HG02610 (cell line): ENCODE measurements at regions not wholly inside any gene's neighbourhood (a gene's known extent, or its start where the extent isn't known, plus 50 kb on each side); places are given as distances from the start of the nearest gene placed in this dataset.

ENCODE experiments used
- ATAC-seq: cut with Tn5 transposase; IDR thresholded peaks from one replicate; pipeline ENCODE4 v1.9.1; 2021; ENCODE audit warnings: mild to moderate bottlenecking, moderate library complexity; ENCODE audit not compliant: unreplicated experiment

- ATAC-seq: no peak
Observed at GRCh38 chr4:36921476-36922216, 322.9 kb upstream of the NWD2 start.

DNA sequence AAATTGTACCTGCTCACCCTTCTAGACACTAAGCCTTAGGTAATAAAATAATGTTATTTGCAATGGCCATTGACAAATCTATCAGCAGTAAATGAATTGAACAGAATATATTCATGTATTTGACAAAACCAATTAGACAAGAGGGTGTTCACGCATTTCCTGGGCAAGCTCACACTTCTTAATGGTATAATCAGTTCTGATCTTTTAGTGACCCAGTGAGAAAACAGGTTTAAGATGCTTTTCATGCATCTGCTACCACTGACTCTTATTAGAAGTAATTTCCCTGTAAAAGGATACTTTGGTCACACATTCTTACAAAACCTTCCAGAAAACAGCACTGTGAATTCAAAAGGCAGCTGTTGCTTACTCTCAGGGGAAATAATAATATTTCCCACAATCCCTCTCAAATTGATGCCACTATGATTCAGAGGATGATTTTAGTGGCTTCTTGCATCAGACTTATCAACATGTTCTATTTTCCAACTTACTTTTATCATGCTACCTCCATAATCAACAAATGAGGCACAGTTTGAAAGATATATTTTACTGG, 313.9 kb upstream of the NWD2 start:
- ATAC-seq: no peak

DNA sequence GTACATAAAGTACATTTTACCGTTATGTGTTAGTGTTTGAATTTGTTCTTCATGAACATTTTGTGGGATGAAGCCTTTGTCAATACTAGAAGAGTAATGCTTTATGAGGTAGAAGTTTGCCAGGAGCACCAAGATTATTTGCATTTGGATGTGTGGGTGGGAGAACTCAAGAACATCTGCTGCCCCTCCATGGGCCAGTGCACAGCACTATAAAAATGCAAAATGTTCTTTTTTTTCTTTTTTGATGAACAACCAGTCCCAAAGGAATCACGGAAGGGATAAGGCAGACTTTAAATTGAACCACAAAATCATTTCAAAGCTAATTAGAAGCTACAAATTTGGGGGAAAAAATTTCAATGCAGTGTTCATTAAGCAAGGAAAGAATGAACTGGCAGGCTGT, 300.3 kb upstream of the NWD2 start:
- ATAC-seq: no peak

DNA sequence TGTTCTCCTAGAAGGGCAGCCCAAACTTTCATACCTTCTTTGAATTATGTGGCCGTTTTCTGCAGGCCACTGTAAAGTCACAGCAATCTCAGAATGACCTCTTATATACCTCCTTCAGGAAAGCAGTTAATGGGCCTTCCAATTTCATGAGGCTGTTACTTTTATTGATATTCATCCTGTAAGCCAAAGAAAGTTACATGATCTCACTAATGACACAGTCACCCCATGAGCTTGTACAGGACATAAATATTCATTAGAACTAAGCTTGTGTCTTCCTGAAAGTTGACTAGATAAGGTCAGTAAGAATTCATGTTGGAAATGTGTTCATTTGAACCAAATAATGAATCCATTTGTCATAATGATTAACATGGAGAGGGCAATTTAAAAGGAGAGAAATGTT, 283.1 kb upstream of the NWD2 start:
- ATAC-seq: no peak

DNA sequence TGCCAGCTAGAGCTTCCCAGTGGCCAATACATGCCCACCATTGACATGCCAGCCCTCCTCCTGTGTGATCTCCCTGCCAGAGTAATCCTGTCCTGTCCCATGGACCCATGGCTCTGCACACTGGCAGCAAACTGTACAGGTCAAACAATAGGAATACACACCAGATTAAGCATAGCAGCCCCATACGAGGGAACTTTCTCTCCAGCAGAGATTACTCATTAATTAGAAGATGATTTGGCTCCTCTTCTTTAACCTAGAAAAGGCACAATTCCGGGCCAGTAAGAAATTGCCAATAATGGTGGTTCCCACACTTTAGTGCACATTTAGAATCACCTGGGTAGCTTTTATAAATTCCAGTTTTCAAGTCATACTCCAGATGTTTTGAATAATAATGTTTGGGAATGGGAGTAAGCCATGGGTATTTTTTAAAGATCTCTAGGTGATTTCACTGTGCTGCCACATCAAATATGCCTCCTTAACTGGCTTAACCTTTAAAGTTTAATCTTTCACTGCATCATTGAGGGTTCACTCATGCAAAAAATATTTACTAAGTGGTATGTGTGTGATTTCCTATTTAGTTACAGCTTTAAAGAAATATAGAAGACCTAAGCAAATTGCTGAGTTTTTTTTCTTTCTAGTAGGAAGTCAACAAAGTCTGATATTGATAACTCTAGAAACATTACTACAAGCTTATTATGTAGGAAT, 277.6 kb upstream of the NWD2 start:
- no peak for ATAC-seq

DNA sequence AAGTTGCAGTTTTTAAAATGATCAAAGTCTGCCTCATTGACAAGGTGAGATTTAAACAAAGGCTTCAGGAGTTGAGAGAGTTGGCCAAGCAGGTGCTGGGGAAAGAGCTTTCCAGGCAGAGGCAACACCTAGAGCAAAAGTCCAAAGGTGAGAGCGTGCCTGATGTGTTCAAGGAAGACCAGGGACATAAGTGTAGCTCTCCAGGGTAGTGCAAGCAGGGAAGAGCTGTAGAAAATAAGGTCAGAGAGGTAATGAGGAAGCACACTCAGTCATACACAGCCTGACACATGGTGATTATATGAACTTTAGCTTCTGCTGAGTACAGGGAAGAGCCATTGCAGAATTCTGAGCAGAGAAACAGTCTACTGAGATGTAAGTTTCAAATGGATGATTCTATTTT, 265.0 kb upstream of the NWD2 start:
- ATAC-seq: no peak

GRCh38 chr4:36990128-36990872, 254.2 kb upstream of the NWD2 start:
- peak; percentile 95 for ATAC-seq

DNA sequence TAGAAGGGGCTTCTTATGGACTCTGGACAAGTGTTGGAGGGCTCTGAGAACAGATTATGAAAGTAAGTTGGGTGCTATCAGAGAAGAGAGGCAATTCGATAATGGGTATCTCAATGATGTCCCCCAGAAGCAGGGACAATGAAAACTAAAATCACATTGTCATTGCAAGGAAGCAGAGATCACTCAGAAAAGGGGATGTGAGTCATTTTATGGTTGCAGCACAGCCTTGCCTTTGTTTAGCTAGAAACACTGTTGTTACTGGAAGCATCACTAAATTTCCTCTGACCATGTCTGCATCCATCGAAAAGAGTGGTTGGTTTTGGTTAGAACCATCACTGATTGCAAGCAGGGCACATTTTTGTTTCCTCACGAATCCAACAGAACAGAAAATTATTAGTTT, 246.8 kb upstream of the NWD2 start:
- peak; percentile 51 for ATAC-seq

DNA sequence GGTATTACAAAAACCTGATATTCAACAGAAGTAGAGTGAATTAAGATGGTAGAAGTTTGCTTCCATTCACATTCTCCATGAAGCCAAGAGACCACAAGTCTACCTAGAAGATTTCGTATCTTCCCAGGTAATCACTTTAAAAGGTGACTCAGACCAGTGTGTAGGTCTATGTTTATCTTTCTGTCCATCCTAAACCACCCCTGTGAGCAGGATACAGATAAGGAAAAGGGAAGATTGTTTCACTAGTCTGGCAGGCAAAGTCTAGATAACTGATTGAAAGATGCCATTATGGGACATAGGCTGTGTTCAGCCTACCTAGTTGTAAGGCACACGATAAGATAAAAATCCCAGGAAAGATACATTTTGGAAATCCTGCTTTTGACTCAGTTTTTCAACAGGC, 244.3 kb upstream of the NWD2 start:
- ATAC-seq: no peak

GRCh38 chr4:37001688-37002436, 242.7 kb upstream of the NWD2 start:
- ATAC-seq: no peak

DNA sequence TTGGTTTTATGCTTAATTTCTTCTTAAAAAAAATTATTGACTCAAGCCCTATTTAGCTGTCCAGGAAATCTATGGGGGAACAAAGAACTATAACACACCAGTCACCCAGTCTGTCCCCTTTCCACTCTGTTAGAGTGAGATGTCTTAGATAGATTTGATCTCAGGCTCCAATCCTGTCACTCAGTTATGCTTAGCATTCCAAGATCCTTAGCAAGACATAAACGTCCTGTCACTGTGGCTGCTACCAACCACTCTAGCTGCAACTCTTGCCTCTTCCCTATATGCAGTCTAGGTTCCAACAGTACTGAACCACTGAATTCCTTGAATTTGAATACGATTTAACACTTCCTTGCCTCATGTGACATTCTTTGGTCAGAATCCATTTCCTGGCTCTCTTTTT, 241.9 kb upstream of the NWD2 start:
- no peak for ATAC-seq

DNA sequence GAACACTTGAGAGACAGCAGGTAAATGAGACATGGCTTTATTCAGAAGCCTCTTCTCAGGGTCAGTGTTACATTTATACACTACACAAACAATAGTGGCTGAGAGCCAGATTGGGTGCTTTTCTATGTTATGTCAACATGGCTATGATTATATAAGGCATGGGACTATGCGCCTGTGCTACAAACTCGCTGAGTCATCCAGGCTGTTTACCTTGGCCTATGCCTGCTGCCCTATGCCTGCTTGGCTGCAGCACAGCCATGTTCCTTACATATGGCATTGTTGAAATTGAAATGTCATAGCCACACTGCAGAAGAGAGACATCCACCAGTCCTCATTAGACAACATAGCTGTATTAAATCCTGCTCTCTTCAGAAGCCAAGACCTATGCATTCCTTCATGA, 236.3 kb upstream of the NWD2 start:
- no peak for ATAC-seq

- no peak for ATAC-seq
Observed at GRCh38 chr4:37014584-37014983, 230.0 kb upstream of the NWD2 start.

DNA sequence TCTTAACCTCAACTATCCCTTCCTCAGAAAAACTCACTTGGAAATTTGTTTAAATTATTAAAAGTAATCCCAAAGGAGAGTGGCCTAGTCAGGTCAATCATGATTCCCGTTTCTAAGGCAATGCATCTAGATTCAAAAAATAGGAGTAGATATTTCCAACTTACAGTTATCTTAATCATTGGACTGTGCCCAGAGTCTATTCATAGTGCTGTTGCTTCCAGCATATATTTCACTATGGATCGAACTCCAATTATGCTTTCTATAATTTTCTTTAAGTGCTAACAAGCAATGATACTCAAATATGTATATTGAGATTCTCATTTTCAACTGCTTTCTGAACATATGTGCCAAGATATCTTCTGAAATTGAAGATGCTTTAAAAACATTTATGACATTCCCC, 229.2 kb upstream of the NWD2 start:
- no peak for ATAC-seq

GRCh38 chr4:37023504-37023903, 221.0 kb upstream of the NWD2 start:
- ATAC-seq: no peak

- ATAC-seq: no peak
Observed at GRCh38 chr4:37023996-37024395, 220.5 kb upstream of the NWD2 start.

GRCh38 chr4:37040816-37041215, 203.7 kb upstream of the NWD2 start:
- no peak for ATAC-seq

DNA sequence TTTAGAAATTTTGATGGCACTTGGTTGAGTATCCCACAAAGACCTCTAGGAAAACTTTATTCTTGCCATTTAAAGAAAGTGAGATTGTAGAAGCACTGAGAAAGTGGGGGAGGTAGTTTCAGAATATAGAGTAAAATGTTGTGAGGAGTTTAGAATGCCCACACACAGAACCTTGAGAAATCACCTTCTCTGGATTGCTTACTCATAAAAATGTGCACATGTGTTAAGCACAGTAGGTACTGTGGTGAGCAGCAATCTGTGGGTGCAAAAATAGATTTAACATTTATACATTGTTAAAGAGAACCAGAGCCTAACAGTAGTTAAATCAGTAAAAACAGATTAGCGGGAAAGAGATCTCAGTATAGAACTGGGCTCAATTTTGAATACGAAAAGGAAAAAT, 201.2 kb upstream of the NWD2 start:
- no peak for ATAC-seq

GRCh38 chr4:37051111-37051510, 193.4 kb upstream of the NWD2 start:
- ATAC-seq: no peak

- no peak for ATAC-seq
Observed at GRCh38 chr4:37051866-37052265, 192.7 kb upstream of the NWD2 start.

DNA sequence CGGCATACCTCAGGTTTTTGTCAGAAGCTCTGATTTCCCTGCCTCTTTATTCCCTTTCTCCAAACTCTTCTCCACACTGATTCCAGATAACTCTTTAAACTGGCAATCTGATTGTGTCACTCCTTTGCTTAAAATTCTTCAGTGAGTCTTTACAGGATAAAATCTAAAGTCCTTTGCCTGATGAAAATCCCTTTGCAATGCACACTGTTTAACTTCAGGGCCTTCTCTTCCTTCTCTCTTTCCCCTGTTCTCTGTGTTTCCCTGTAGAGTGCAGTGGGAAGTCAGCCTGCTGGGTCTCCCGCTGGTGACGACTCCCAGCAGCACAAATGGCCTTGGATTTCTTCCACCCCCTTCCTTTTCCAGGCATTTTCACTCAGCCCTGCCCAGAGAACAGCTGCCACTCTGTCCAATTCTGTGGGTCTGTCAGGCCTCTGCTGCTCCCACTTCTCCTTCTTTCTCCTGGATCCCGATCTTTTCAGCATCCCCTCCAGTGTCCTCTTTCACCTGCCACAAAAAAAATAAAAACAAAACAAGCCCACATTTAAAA, 189.9 kb upstream of the NWD2 start:
- ATAC-seq: no peak
